ENCODE measurements at regions not wholly inside any gene's neighbourhood (a gene's known extent, or its start where the extent isn't known, plus 50 kb on each side); places are given as distances from the start of the nearest gene placed in this dataset.

GRCh38 chr10:124270530-124271327 lies 148.0 kb downstream of the OAT start:
- H3K27me3 ChIP-seq = no peaks in the 10 kb centered on the region
- peaks cover 15 to 17% of the 10 kb centered on the region in 2 donors for H3K9me3 ChIP-seq
- no peak for DNase-seq (ENCODE audit: low spot score in 2 of 2)
- TF ChIP-seq CTCF (IDR thresholded peaks at IDR 0.05) = no peak
- H3K4me3 ChIP-seq = no peak overlapping the region
- intact Hi-C loops (cut with DNase I) = no loop called here
- no peaks in the 10 kb centered on the region for H3K36me3 ChIP-seq
- H3K27ac ChIP-seq = no peak overlapping the region
- no peaks in the 10 kb centered on the region for H3K4me1 ChIP-seq

GRCh38 chr10:124268976-124269375 lies 149.7 kb downstream of the OAT start:
- no peaks in the 10 kb centered on the region for H3K4me1 ChIP-seq
- H3K27me3 ChIP-seq = no peaks in the 10 kb centered on the region
- DNase-seq (ENCODE audit: low spot score in 2 of 2) = no peak
- no peaks in the 10 kb centered on the region for H3K36me3 ChIP-seq
- intact Hi-C loops (cut with DNase I) = loop anchor here (10.0 kb wide), 1 partner anchor 274 kb away; no protein-coding TSS in a partner anchor
- H3K9me3 ChIP-seq = peaks cover 15 to 17% of the 10 kb centered on the region in 2 donors
- H3K4me3 ChIP-seq = no peak overlapping the region
- no peak overlapping the region for H3K27ac ChIP-seq
- no peak for TF ChIP-seq CTCF (IDR thresholded peaks at IDR 0.05)

GRCh38 chr10:124267911-124268549 lies 150.7 kb downstream of the OAT start:
- H3K4me1 ChIP-seq = no peaks in the 10 kb centered on the region
- peaks cover 6 to 8% of the 10 kb centered on the region in 2 donors for H3K9me3 ChIP-seq
- no peaks in the 10 kb centered on the region for H3K36me3 ChIP-seq
- intact Hi-C loops (cut with DNase I) = loop anchor here (10.0 kb wide), 1 partner anchor 273 kb away; no protein-coding TSS in a partner anchor
- no peak for TF ChIP-seq CTCF (IDR thresholded peaks at IDR 0.05)
- H3K27ac ChIP-seq = peak overlapping the region; percentile 17 to 56
- no peak for DNase-seq (ENCODE audit: low spot score in 2 of 2)
- no peaks in the 10 kb centered on the region for H3K27me3 ChIP-seq
- H3K4me3 ChIP-seq = no peak overlapping the region

GRCh38 chr10:124267231-124267885 lies 151.4 kb downstream of the OAT start:
- no peak for TF ChIP-seq CTCF (IDR thresholded peaks at IDR 0.05)
- Histone ChIP-seq H3K27me3 (no peaks in the 10 kb centered on the region), H3K27ac (peak overlapping the region; percentile 17 to 56), H3K4me3 (no peak overlapping the region), H3K9me3 (peaks cover 0 to 1% of the 10 kb centered on the region in 2 donors), H3K36me3 (no peaks in the 10 kb centered on the region), H3K4me1 (no peaks in the 10 kb centered on the region)
- intact Hi-C loops (cut with DNase I) = loop anchor here (10.0 kb wide), 1 partner anchor 273 kb away; no protein-coding TSS in a partner anchor
- peak in 1 of 2 donors; percentile 72 for DNase-seq (ENCODE audit: low spot score in 2 of 2)

GRCh38 chr10:124266468-124267230 lies 152.1 kb downstream of the OAT start:
- intact Hi-C loops (cut with DNase I) = loop anchor here (10.0 kb wide), 1 partner anchor 272 kb away; no protein-coding TSS in a partner anchor
- Histone ChIP-seq H3K36me3 (no peaks in the 10 kb centered on the region), H3K27me3 (no peaks in the 10 kb centered on the region), H3K27ac (no peak overlapping the region), H3K4me3 (no peak overlapping the region), H3K4me1 (no peaks in the 10 kb centered on the region), H3K9me3 (no peaks in the 10 kb centered on the region)
- TF ChIP-seq CTCF (IDR thresholded peaks at IDR 0.05) = no peak
- no peak for DNase-seq (ENCODE audit: low spot score in 2 of 2)

All from ascending aorta (tissue), 2 donors.